PFSK-1 (cell line): ENCODE measurements at regions not wholly inside any gene's neighbourhood (a gene's known extent, or its start where the extent isn't known, plus 50 kb on each side); places are given as distances from the start of the nearest gene placed in this dataset.

Source experiments
- POLR2AphosphoS5 ChIP-seq: IDR thresholded peaks from 2 replicates; pipeline ENCODE4 v1.6.1; 2012; ENCODE audit warnings: low read depth, mild to moderate bottlenecking, control low read depth, low read length, moderate library complexity
- REST ChIP-seq, 2 experiments: IDR thresholded peaks; 2 replicates each; pipeline versions ENCODE4 v1.6.1 to v1.8.0; 2011 to 2012; ENCODE audit warnings: low read depth in 2 of 2, low read length in 2 of 2, control low read depth in 1 of 2, inconsistent platforms in 1 of 2, mild to moderate bottlenecking in 1 of 2, moderate library complexity in 1 of 2; ENCODE audit not compliant: insufficient read depth in 1 of 2
- SIN3A ChIP-seq: IDR thresholded peaks from 2 replicates; pipeline ENCODE4 v1.6.1; 2012; ENCODE audit warnings: mild to moderate bottlenecking, low read length, moderate library complexity, borderline replicate concordance; ENCODE audit not compliant: insufficient read depth
- TAF1 ChIP-seq: IDR thresholded peaks from 2 replicates; pipeline ENCODE4 v1.6.1; 2012; ENCODE audit warnings: low read length, control low read depth, borderline replicate concordance; ENCODE audit not compliant: insufficient read depth

DNA sequence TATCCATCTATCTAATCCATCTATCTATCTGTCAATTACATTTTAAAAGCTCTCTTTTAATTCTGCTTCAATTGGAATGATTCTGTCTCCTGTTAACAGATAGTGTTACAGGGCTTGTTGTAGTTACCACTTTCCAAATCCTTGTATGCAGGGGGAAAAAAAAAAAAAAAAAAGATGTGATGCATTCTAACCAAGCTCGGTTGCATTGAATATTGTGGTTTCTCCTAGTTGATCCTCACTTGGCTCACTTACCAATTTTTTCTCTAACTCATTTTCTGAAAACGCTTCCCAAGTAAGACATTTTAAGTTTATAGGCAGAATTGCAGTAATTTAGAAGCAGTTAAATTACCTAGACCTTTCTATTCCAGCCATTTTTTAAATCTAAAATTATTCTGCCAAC lies 327.9 kb upstream of the PITX2 start:
- TF ChIP-seq REST (IDR thresholded peaks at IDR 0.05; ENCODE audit: insufficient read depth in 1 of 2, low read depth in 2 of 2, low read length in 2 of 2) = no peak
- TF ChIP-seq TAF1 = no peak
- TF ChIP-seq POLR2AphosphoS5 = no peak
- no peak for TF ChIP-seq SIN3A
